WTC11 (cell line): ENCODE measurements at regions not wholly inside any gene's neighbourhood (a gene's known extent, or its start where the extent isn't known, plus 50 kb on each side); places are given as distances from the start of the nearest gene placed in this dataset.

Source experiments
- CREM ChIP-seq: sonication (generic); formaldehyde crosslinking; IDR thresholded peaks from 2 replicates; pipeline ENCODE4 v1.8.1; 2022; ENCODE audit warnings: mild to moderate bottlenecking, missing genetic modification reagents, moderate library complexity
- IRF2 ChIP-seq: sonication (generic); formaldehyde crosslinking; IDR thresholded peaks from 2 replicates; pipeline ENCODE4 v1.8.0; 2022; ENCODE audit warnings: low read depth, missing genetic modification reagents, borderline replicate concordance
- MLX ChIP-seq: sonication (generic); formaldehyde crosslinking; IDR thresholded peaks from 2 replicates; pipeline ENCODE4 v1.8.1; 2023; ENCODE audit warnings: mild to moderate bottlenecking, missing genetic modification reagents, moderate library complexity
- ZBTB21 ChIP-seq: sonication (generic); formaldehyde crosslinking; IDR thresholded peaks from 2 replicates; pipeline ENCODE4 v1.8.1; 2023; ENCODE audit warnings: mild to moderate bottlenecking, missing genetic modification reagents, borderline replicate concordance
- ZSCAN18 ChIP-seq: fragments of 250-450 bp; sonication (Bioruptor Pico); IDR thresholded peaks from 2 replicates; pipeline ENCODE4 v2.1.2; 2022; ENCODE audit warnings: mild to moderate bottlenecking, moderate library complexity

GRCh38 chrX:45718676-45719075 lies 518.0 kb upstream of the DIPK2B start:
- TF ChIP-seq MLX (CRISPR knock-in tag) (no peak), IRF2 (CRISPR knock-in tag) (no peak), ZBTB21 (no peak), ZSCAN18 (CRISPR knock-in tag) (no peak), CREM (CRISPR knock-in tag) (no peak)
